Left ventricle myocardium superior (tissue), 1 donor: ENCODE measurements at regions not wholly inside any gene's neighbourhood (a gene's known extent, or its start where the extent isn't known, plus 50 kb on each side); places are given as distances from the start of the nearest gene placed in this dataset.

Source experiments
- ATAC-seq: fragments of 200-7000 bp; cut with Tn5 transposase; one replicate; pipeline ENCODE4 v1.9.1; 2020; ENCODE audit warnings: mild to moderate bottlenecking, moderate library complexity
- DNase-seq: peaks from one replicate; pipeline ENCODE4 v3.0.0-alpha.2; 2020
- intact Hi-C: fragments of 100-400 bp; cut with micrococcal nuclease; formaldehyde crosslinking; loops from one replicate; pipeline ENCODE4 v1.11.0; 2022
- donor health status: DM: no; HTN: yes; CAD: no; lungs with severe emphysema.

DNA sequence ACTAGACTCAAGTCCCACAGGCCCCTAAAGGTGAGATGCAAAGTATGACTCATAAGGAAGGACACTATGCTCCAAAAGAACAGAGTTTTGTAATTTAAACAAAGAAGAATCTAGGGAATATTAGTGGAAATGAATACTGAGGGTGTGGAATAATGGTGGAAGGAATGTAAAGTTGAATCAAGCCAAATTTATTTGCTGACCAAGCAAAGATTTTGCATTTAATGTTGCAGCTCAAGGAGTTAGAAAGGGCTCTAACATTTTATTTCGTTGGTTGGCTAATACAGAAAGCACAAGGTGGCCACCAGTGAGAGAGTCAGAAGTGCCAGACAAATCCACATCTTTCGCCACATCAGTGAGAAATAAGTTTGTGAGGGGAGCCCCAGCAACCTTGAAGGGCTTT, 550.3 kb downstream of the FOXG1 start:
- DNase-seq: no peak
- ATAC-seq: no peak
- intact Hi-C loops: no loop called here

DNA sequence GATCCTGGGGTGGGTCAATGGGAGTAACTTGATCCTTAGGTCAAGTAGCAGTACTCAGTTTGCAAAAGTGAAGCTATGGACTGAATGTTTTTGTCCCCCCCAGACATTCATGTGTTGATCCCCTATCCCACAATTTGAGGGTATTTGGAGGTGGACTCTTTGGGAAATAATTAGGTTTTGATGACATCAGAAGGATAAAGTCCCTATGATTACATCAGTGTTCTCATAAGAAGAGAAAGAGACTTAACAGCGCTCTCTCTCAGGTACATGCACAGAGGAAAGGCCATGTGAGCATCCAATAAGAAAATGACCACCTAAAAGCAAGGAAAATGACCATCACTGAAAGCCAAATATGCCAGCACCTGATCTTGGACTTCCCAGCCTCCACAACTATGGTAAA, 550.8 kb downstream of the FOXG1 start:
- ATAC-seq: no peak
- intact Hi-C loops: no loop called here
- no peak for DNase-seq

DNA sequence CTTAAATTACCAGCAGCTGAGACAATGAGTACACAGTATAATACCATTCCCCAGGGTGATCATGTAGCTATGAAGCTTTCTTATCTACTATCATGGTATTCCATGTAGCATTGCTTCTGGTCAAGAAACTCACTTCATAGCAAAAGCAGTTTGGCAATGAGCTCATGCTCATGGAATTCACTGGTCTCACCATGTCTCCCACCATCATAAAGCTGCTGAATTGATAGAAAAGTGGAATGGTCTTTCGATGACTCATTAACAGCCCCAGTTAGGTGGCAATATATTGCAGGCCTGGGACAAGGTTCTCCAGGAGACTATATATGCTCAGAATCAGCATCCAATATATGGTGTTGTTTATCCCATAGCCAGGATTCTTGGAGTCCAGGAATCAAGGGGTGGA, 553.7 kb downstream of the FOXG1 start:
- intact Hi-C loops: no loop called here
- ATAC-seq (no peak), DNase-seq (no peak)

DNA sequence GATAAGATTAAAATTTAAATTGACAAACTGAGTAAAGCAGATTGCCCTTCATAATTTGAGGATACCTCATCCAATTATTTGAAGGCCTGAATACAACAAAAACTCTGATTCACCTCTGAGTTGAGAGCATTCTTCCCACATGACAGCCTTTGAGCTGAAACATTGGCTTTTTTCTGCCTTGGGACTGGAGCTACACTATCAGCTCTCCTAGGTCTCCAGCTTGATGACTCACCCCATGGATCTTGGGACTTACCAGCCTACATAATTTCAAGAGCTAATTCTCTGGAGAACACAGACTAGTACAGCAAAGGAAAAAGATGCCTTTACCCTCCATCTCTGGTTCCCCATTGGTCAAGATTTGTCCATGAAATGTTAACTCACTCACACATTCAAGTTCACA, 555.1 kb downstream of the FOXG1 start:
- no peak for ATAC-seq
- intact Hi-C loops: no loop called here

DNA sequence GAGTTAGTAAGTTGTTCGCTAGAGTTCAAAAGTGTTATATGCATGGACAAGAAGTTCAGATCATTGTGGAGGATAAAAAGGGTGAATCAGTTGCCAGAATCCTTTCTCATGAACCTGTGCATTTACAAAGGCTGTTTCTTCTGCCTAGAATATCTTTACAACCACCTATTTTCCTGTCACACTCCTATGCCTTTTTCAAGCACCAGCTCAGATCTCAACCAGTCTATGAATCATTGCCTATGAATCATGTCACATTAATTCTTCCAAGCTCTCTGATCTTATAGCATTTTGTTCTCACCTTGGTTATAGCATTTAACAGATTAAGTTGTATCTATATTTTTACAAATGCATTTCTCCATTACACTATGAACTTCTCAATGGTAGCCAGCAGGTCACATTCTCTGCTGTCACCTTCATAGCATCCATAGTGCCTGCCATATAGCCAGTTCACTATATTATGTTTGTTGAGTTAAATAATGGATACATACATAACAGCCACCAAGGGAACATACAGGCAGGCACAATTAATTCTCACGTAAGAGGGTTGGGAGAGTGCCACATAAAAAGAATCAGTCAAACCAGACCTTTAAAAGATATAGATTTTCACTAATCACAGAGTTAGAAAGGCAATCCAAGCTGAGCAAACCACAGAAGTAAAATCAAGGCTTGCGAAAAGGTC, 573.0 kb downstream of the FOXG1 start:
- no peak for DNase-seq
- ATAC-seq: no peak
- intact Hi-C loops: no loop called here

More for the DNA sequence above, 555.1 kb downstream of the FOXG1 start:
- DNase-seq: no peak

DNA sequence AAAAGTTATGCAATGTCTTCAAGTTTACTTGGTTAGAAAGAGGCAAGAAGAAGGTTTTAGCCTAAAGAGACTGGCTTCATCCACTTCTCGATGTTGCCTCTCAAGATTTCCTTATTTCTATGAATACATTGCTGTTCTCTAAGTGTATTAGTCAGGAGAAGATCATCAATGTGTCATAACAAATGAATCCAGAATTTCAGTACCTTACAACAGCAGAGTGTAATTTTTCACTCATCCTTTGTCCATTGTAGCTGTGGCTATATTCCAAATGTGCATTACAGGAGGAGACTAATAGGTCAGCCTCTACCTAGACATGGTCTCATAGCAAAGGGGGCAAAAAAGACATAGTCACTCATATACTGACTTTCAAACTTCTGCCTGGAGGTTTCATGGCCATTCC, 579.1 kb downstream of the PRKD1 start:
- intact Hi-C loops: no loop called here
- ATAC-seq (no peak), DNase-seq (no peak)

DNA sequence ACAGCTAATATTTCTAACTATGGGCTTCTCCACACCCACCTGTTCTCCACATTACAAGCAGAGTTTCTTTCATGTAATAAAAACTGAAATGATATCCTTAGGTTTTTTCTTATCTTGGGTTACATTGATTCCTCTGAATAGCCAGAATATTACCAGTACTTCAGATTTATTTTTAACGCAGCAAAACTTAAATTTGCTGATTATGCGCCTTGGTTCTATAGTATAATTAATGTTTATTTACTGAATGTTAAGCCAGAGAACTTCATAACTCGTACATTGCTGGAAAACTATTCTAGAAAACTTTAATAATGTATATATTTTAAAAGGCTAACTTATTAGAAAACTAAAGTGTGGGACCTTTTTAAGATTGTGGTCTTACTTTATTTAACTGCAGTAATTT, 577.2 kb downstream of the PRKD1 start:
- intact Hi-C loops: no loop called here
- ATAC-seq: no peak
- DNase-seq: no peak

DNA sequence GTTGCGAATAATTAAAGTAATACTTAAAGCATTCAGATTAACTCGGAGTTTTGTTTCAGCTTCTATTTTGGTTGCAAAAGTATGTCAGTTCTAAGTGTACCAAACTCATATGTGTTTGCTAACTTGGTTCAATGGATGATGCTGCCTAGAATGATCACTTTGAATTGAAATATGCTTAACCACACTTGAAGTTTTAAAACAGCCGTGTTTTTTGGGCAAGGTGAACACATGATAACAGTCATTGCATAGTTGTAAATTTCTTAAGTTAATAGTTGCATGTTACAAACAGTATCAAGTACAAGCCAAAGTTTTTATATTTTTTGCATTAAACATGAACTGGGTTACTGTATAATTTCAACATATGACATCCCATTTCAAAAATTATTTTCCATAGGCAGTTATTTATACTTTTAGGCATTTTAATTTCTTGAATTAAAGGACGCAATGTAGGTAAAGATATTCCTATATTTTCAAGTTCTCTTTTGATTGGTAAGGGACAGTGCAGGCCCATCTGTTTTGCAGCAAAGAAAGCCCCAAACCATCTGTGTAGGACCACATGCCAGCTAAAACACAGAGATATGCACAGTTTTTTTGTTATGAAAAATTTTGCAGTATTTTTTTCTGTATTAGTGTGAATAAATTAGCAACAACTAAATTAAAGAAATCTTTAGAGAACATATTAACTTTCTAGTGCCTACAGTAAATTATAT, 575.5 kb downstream of the PRKD1 start:
- no peak for ATAC-seq

DNA sequence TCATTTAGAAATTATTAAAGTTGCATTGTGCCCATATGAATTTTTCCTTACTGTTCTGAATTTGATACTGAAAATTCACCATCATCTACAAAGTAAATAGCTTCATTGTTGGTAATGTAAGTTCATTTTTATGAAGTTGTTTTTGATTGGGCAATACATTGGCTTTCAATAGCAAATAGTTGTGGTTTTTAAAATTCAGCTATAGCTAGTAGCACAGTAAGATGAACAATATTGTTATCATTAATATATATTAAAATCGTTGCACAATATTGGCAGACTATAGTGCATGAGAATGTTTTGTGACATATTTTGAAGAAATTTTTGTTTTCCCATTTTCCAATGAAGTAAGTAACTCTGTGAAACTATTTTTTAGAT, 575.0 kb downstream of the PRKD1 start:
- intact Hi-C loops: no loop called here
- no peak for DNase-seq
- no peak for ATAC-seq

More for the DNA sequence above, 575.5 kb downstream of the PRKD1 start:
- intact Hi-C loops: no loop called here
- DNase-seq: no peak

DNA sequence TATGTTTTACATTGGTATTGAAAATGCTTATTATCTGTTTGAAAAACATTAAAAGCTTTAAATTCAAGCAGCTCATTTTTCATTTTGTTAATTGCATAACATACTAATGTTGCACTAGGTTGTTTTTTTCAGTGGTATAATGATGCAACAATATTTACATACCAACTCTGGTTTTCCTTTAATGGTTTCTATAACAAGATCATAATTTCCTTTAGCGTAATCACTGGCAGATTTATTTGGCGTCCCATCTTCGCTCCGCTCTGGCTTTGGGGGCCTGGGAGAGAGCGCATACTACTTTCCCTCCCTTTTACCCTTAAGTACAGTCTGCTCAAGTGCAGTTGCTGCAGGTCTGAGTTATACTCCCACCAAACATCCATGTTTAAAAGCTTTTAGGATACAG, 574.1 kb downstream of the PRKD1 start:
- intact Hi-C loops: no loop called here
- DNase-seq: no peak
- no peak for ATAC-seq

DNA sequence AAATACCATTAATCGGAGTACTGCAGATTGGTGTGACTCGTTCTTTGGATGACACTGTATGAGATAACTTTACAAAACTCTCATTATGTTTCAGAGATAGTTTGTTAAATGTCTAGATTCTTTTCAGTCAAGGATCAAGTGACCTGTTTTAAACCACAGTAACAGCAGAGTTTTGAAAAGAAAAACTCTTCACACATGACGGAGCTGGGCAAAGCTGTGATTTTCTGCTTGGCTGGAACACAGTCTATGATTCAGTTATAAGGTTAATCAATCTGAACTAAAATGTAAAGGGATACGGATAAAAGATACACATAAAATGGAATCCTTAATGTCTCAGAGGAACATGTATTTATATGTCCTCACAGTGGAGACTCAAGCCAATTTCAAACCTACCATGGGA, 573.2 kb downstream of the PRKD1 start:
- ATAC-seq (no peak), DNase-seq (no peak)
- intact Hi-C loops: no loop called here

DNA sequence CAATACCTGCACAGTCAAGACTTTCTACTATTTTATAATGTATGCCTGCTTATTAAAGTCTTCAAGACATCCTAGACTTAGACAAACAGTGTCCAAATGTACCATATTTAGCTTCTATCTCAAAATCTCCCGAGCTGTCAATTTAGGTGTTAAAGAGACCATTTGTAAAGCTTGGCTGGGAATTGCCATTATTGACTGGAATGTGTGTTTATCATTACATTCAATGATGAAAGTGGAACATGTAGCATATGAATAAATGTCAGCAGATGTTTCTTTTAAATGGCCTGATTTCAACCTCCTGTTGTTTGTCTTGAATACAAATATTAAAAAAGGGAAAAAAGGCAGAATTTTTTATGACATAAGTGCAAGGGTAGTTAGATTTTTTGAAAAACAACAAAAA, 572.3 kb downstream of the PRKD1 start:
- no peak for ATAC-seq
- intact Hi-C loops: no loop called here
- DNase-seq: no peak

DNA sequence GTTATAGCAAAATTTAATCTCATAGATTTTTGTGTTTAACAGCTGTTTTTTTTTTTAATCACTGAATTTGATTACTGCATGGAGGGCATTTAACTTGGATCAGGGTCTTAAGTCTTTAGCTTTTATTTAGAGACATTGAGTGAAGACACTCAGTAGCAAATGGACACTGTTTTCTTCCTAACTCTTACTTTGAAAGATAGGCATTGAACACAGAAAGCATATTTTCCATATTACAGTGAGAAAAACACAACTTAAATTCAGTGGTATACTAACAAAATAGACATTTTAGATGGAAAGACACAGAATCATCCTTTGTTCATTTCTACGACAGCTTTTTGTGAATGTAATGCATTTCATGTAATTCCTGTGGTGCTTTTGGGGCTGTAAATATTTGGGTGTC, 571.8 kb downstream of the PRKD1 start:
- intact Hi-C loops: no loop called here

DNA sequence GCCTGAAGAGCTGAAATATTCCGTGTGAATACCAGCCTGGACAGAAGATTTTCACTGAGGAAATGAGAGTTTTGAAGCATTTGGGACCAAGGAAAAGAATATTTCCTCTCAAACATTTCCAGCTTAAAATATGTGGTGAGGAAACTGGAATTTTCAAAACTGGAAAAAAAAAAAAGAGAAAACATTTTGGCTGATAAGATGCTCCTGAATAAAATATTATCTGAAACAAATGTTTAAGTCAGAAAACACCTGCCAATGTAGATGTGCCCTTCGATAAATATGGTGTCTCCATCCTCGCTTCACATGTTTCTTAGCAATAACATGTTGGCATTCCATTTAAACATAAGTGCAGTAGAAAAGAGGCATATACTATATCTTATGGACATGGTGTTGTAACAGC, 567.0 kb downstream of the PRKD1 start:
- ATAC-seq (no peak), DNase-seq (no peak)
- intact Hi-C loops: no loop called here

More for the DNA sequence above, 571.8 kb downstream of the PRKD1 start:
- ATAC-seq (no peak), DNase-seq (no peak)

DNA sequence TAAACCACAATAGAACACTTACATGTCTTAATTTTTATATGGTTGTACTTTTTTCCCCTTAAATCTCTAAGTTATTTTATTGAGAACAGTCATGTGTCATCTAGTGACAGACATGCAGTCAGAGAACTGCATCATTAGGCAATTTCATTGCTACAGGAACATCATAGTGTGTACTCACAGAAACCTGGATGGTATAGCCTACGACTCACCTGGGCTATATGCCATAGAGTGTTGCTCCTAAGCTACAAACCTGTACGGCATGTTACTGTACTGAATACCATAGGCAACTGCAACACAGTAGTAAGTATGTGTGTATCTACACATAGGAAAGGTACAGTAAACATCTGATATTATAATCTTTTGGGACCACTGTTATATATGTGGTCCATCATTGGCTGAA, 557.6 kb downstream of the PRKD1 start:
- DNase-seq: no peak
- intact Hi-C loops: no loop called here
- no peak for ATAC-seq

DNA sequence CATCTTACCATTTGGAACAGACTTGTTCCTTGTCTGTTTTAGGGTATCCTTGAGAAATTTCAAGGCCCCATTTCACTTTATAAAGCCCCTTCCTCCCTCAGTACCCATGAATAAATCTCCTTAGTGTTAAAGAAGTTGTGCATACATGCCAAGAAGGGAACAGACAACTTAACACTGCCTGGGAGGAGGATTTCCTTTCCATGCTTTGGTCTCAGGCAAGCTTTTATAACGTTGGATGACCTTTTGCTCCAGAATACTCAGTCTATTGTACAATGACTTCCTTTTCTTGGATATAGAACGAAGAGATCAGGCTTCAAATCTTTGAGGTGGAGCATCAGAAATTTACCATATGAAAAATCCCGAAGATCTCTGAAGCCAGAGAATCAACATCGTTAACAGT, 551.4 kb downstream of the PRKD1 start:
- no peak for ATAC-seq
- intact Hi-C loops: no loop called here

DNA sequence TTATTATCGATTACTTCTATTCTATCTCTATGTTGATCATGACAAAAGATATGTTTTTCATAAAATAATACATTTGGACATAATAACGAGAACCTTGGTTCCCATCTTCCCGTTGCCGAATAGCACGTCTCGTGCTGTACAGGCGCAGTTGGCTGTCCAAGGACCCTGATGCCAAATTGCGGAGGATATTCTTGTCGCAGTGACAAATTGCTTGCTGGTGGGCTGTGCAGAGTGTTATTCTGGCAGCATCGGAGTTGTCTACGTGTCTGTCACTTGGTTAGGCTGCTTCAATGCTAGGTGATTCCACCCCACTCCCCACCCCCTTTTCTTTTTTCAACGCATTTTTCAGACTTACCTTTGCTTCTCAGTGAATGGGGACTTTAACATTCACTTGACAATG, 546.8 kb downstream of the PRKD1 start:
- ATAC-seq (no peak), DNase-seq (no peak)
- intact Hi-C loops: no loop called here

More for the DNA sequence above, 551.4 kb downstream of the PRKD1 start:
- no peak for DNase-seq

DNA sequence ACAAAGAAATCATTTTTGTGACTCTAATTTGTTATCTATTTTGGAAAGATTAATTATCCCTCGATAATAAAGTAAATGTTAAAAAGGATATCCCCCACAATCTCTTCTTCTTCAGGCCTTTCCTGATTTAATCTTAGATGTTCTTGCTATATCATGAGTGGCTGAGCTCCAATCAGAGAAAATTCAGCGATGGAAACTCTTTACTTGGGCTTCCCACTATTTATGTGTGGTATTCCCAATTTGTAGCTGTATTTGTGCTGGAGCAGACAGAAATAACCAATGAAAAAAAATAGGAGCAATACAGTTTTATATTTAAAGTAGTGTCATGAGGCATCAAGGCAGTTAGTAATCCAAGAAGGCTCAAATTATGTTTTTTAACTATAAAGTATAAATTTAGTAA, 539.1 kb downstream of the PRKD1 start:
- intact Hi-C loops: no loop called here
- DNase-seq (no peak), ATAC-seq (no peak)

DNA sequence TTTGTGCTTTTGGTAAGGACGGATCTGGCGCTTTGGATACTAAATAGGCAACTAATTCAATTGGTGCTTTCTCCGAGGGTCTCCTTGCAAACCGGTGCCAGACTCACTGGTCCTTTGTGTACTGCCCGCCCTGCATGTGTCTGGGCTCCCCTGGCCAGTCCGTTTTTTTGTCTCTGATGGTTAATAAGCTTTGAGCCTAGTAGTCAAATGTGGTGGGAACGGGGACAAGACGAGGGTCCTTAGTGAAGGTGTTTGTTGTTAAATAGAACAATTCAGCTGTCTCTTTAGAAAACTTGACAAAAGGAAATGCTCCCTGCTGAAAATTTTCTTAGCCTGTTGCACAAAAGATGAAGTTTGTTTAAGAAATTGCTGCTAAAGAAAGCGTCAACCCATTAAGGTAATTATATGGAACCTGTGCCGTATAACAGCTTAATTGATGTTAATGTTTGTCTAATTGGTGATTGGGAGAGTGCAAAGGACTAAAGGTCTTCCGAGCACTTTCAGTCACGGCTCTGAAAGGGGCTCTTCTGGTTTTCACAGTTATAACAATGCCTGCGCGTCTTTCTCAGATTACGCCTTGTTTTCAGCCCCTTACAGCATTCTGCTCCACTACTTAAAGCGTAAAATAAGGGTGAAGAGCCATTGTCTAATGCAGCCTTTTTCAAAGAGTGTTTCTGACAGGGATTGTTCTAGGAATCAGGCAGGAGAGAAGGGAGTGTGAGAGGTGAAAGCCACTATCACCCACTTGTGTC, 537.4 kb downstream of the PRKD1 start:
- DNase-seq: no peak
- intact Hi-C loops: no loop called here

DNA sequence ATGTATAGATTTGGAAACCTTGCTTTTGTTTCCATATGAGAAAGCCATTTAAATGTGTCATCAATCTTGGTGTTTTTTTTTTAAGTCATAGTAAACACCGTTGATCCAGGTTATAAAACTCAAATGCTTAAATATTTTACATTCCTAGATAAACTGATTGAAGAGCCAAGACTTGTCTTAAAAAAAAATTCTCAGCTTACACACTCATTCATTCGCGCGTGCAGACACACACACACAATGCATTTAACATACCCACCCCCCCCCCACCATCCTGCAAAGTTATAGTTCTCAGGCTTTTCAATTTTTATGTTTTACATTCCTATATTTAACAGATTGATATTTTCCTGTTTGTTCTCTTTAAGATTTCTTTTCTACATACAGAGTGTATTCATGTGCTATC, 536.4 kb downstream of the PRKD1 start:
- ATAC-seq: no peak
- no peak for DNase-seq
- intact Hi-C loops: no loop called here

More for the DNA sequence above, 537.4 kb downstream of the PRKD1 start:
- no peak for ATAC-seq

DNA sequence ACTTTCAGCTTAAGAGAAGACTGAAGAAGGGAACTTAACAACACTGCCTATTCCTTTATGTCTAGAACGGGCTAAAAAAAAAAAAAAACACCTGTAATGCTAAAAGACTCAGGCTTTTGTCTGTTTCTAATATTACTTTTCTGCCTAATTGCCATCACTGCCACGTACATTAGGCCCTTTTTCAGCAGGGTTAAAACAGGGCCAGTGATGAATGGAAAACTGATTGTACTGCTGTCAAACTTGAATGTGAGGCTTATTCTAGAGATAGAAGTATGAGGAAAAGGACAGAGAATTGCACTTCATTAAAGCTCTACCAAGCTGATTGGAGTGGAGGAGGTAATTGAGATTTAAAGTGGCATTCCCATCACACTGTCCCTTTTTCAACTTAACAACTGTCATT, 535.8 kb downstream of the PRKD1 start:
- intact Hi-C loops: no loop called here
- no peak for DNase-seq
- ATAC-seq: no peak
